GM21390 (cell line): ENCODE measurements at regions not wholly inside any gene's neighbourhood (a gene's known extent, or its start where the extent isn't known, plus 50 kb on each side); places are given as distances from the start of the nearest gene placed in this dataset.
"Not testable (repeated sequence)": the region's sequence is repeated elsewhere in the genome, so short reads cannot be mapped to it uniquely, and the experiment has no call there.

Experiments
- ATAC-seq: cut with Tn5 transposase; IDR thresholded peaks from one replicate; pipeline ENCODE4 v1.9.1; 2021; ENCODE audit not compliant: unreplicated experiment

DNA sequence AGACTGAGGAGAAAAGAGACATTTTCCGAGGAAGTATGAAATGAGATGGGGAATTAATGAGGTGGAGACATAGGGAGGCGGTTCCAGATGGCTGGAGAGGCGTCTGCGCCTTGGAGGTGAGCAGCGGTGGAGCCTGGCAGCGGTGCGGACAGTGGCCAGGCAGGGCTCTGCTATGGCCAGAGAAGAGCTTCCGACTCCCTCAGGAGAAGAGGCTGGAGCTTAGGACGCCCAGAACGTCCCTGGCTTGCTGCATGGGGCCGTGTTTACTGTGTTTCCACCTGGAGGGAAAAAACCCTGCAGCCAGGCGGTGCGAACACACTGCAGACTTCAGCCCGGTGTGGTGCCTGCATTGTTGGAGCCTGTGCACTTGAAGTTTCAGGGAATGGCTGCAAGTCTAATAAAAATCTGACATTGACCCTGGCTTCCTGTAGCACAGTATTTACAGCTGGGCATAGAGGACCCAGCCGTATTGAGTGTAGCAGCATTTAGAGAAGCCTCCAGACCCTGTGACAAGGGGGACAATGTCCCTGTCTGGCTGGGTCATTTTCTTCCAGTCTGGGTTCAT, 447.1 kb upstream of the MKI67 start:
- ATAC-seq: no peak

GRCh38 chr10:128573986-128574385, 447.8 kb upstream of the MKI67 start:
- no peak for ATAC-seq

GRCh38 chr10:128574581-128575210, 448.5 kb upstream of the MKI67 start:
- ATAC-seq: no peak

GRCh38 chr10:128575761-128576160, 449.5 kb upstream of the MKI67 start:
- ATAC-seq: no peak

GRCh38 chr10:128576336-128576735, 450.1 kb upstream of the MKI67 start:
- ATAC-seq: no peak

- ATAC-seq: no peak
These were observed 450.9 kb upstream of the MKI67 start for GRCh38 chr10:128576943-128577670.

DNA sequence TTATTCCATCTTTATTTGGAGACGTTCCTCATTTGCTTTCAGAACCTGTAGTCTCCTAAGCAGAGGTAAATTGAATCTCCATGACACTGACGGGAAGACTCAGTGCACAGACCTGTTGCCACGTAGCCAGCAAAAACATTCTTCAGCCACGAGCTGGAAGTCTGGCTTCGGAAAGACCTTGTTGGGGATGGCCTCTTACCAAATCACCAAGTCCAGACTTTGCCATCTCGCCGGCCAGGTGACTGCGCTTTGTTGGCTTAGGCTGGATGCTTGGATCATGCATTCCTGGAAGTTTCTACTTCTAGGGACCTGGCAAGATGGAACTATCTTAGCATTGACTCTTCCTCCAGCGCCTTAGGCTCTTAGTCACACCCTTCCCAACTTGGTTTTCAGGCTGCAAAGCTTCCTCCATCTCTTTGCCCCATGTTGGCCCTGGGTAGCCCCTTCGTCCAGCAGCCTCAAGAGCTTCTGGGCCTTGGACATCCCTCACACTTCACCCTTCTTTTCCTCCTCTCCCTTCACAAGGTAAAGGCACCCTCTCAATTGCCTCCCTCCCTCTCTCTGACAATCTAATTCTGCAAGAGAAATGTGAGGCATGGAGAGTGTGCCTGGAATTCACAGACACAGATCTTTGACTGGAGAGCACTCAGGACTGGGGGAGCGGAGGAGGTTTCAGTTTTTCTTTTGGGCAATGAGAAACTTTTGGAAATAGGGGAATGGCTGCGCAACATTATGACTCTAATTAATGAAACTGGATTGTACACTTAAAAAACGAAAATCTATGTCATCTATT, 451.9 kb upstream of the MKI67 start:
- ATAC-seq: no peak

DNA sequence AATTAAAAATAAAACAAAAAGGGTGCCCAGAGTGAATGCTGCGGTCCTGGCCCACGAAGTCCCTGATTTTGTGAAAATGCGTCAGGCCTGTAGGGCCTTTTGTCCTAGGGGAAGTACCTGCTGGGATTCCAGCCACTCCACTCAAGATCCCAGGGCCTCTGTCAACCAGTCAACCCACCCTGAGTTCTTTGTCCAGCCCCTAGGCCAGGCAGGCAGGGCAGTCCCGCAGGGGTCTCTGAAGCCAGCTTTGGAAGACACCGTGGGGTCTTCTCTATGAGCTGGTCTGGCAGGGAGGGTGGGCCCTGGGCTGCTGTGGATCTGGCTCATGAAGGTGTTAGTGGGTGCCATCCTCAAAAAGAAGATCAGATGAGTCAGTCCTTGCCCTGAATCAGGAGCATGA, 452.5 kb upstream of the MKI67 start:
- no peak for ATAC-seq

- ATAC-seq: no peak
These were observed 453.1 kb upstream of the MKI67 start for GRCh38 chr10:128579280-128579865.

GRCh38 chr10:128579901-128580300, 453.7 kb upstream of the MKI67 start:
- ATAC-seq: no peak

GRCh38 chr10:128583125-128583524, 456.9 kb upstream of the MKI67 start:
- ATAC-seq: not testable (repeated sequence)

GRCh38 chr10:128586599-128586998, 460.4 kb upstream of the MKI67 start:
- ATAC-seq: not testable (repeated sequence)

DNA sequence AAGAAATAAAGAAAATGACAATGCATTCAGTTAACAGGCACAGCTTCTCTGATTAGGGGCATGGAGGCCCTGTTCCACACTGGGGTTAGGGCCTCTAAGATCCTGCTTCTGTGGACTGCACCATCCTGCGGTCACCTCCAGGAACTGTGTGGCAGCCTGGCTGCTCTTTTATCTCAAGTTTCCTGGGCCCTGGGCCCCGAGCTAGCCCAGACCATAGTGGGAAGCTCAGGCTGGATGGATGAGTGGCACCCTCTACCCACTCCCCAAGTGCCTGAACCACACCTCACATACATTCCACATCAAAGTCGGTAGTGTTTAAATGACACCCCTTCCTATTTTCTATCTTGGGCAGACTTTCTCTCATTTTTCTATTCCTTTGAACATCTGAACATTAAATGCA, 461.5 kb upstream of the MKI67 start:
- no peak for ATAC-seq

GRCh38 chr10:128588402-128588801, 462.2 kb upstream of the MKI67 start:
- no peak for ATAC-seq

GRCh38 chr10:128594688-128595087, 468.5 kb upstream of the MKI67 start:
- no peak for ATAC-seq

DNA sequence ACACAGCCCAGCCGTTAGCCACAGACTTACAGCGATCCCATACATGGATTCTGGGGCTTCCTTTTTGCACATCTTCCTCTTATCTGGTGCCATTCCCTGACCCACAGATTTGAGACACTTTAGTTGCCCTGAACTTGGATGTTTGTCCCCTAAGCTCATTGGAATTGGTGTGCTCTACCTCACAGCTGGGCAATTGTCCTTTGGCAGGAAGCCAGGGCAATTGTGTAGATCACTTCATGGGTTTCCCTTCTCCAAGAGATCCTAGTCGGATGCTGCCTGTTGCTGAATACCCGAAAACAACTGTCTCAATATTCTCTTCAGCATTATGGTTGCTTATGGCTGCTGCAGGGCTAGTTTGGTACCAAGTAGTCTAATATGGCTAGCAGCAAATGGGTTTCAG, 470.7 kb upstream of the MKI67 start:
- no peak for ATAC-seq

DNA sequence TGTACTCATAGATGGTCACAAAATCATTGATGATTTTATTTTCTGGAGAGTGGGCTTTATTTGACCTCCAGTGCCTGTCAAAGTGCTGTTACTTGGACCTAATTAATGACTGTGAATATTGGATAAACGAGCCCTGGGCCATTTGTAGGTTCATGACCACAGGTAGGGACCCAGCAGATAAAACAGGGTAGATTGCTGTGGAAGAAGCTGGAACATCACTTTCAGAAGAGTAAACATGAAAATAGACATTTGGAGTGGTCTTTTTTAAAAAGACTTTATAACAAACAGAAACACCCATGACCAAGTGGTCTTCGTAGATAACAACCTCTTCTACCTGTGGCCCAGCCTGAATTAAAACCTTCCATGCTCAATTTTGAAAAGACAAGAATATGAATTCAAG, 472.8 kb upstream of the MKI67 start:
- no peak for ATAC-seq

DNA sequence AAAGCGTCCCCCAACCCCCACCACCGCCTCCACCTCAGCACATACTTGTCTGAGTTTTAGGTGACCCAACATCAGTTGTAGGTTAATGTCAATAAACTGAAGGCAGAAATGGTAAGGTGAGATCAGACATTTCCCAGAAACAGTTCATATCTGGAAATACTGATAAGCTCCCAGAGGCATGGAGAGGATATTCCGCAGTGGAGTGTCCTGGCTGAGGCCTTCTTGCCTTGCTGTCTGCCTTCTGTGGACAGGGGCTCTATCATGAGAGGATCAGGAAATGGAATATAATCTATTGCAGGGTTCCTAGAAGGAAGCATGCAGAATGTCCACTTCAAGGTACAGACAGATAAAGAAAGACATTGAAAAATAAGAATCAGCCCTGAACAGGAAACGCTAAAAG, 473.3 kb upstream of the MKI67 start:
- no peak for ATAC-seq

- ATAC-seq: no peak
These were observed 476.0 kb upstream of the MKI67 start for GRCh38 chr10:128602183-128602582.

DNA sequence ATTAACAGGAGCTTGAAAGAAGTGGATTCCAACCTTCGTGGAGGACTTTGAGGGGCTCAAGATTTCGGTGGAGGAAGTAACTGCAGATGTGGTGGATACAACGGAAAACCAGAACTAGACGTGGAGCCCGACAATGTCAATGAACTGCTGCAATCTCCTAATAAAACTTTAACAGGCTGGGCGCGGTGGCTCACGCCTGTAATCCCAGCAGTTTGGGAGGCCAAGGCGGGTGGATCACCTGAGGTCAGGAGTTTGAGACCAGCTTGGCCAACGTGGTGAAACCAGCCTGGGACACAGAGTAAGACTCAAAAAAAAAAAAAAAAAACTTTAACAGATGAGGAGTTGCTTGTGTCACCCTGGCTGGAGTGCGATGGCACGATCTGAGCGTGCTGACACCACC, 477.8 kb upstream of the MKI67 start:
- no peak for ATAC-seq

GRCh38 chr10:128605180-128605579, 479.0 kb upstream of the MKI67 start:
- no peak for ATAC-seq
